HEK293 (cell line): ENCODE measurements at regions not wholly inside any gene's neighbourhood (a gene's known extent, or its start where the extent isn't known, plus 50 kb on each side); places are given as distances from the start of the nearest gene placed in this dataset.

Experiments used
- MYNN ChIP-seq: fragments of 450-650 bp; formaldehyde crosslinking; IDR thresholded peaks from 2 replicates; pipeline ENCODE4 v1.5.1; 2016; ENCODE audit warnings: missing biosample characterization, missing genetic modification characterization, borderline replicate concordance
- OSR2 ChIP-seq: fragments of 450-650 bp; formaldehyde crosslinking; IDR thresholded peaks from 2 replicates; pipeline ENCODE4 v1.5.1; 2016; ENCODE audit warnings: missing biosample characterization, missing genetic modification characterization
- WT1 ChIP-seq: fragments of 450-650 bp; formaldehyde crosslinking; IDR thresholded peaks from 2 replicates; pipeline ENCODE4 v1.5.1; 2016; ENCODE audit warnings: missing biosample characterization, missing genetic modification characterization
- ZNF121 ChIP-seq: fragments of 450-650 bp; formaldehyde crosslinking; IDR thresholded peaks from 2 replicates; pipeline ENCODE4 v1.5.1; 2016; ENCODE audit warnings: missing biosample characterization, missing genetic modification characterization
- ZNF24 ChIP-seq: fragments of 450-650 bp; formaldehyde crosslinking; IDR thresholded peaks from 2 replicates; pipeline ENCODE4 v1.5.1; 2016; ENCODE audit warnings: missing biosample characterization, missing genetic modification characterization
- ZNF473 ChIP-seq: fragments of 450-650 bp; formaldehyde crosslinking; IDR thresholded peaks from 2 replicates; pipeline ENCODE4 v1.5.1; 2017; ENCODE audit warnings: missing biosample characterization, missing genetic modification characterization
- TF ChIP-seq, protein P1 (sequence below): fragments of 450-650 bp; formaldehyde crosslinking; IDR thresholded peaks from 2 replicates; pipeline ENCODE4 v1.5.1; 2016; ENCODE audit warnings: missing biosample characterization, missing genetic modification characterization
- TF ChIP-seq, protein P2 (sequence below): sonication (generic); formaldehyde crosslinking; IDR thresholded peaks from 2 replicates; pipeline ENCODE4 v1.8.1; 2022; ENCODE audit warnings: mild to moderate bottlenecking, moderate library complexity, missing genetic modification reagents
- TF ChIP-seq, protein P3 (sequence below): fragments of 450-650 bp; formaldehyde crosslinking; IDR thresholded peaks from 2 replicates; pipeline ENCODE4 v1.5.1; 2016; ENCODE audit warnings: missing biosample characterization, missing genetic modification characterization
- TF ChIP-seq, protein P4 (sequence below): fragments of 450-650 bp; formaldehyde crosslinking; IDR thresholded peaks from 2 replicates; pipeline ENCODE4 v1.5.1; 2016; ENCODE audit warnings: missing biosample characterization, missing genetic modification characterization
- TF ChIP-seq, protein P5 (sequence below): fragments of 450-650 bp; formaldehyde crosslinking; IDR thresholded peaks from 2 replicates; pipeline ENCODE4 v1.5.1; 2016; ENCODE audit warnings: missing biosample characterization, missing genetic modification characterization
- TF ChIP-seq, protein P6 (sequence below): fragments of 450-650 bp; formaldehyde crosslinking; conservative IDR thresholded peaks from 2 replicates; pipeline ENCODE4 v1.5.1; 2016; ENCODE audit warnings: low read depth, missing biosample characterization, missing genetic modification characterization
- TF ChIP-seq, protein P7 (sequence below): fragments of 450-650 bp; formaldehyde crosslinking; IDR thresholded peaks from 2 replicates; pipeline ENCODE4 v1.5.1; 2016; ENCODE audit warnings: missing biosample characterization, missing genetic modification characterization

DNA sequence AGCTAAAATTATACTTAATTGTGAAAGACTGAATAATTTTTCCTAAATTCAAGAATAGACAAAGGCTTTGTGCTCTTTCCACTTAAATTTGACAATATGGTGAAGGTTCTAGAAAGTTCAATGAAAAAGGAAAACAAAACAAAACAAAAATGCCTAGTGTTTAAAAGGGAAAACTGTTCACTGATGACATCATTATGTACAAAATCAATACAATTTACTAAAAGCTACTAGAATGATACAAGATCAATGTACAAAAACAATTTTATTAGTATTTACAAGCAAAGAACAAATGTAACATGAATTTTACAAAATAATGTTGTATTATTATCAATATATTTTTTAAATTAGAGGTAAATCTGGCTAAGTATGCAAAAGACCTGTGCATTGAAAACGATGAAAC is 499.1 kb upstream of the FSIP2 start:
- TF ChIP-seq, protein P1, sequence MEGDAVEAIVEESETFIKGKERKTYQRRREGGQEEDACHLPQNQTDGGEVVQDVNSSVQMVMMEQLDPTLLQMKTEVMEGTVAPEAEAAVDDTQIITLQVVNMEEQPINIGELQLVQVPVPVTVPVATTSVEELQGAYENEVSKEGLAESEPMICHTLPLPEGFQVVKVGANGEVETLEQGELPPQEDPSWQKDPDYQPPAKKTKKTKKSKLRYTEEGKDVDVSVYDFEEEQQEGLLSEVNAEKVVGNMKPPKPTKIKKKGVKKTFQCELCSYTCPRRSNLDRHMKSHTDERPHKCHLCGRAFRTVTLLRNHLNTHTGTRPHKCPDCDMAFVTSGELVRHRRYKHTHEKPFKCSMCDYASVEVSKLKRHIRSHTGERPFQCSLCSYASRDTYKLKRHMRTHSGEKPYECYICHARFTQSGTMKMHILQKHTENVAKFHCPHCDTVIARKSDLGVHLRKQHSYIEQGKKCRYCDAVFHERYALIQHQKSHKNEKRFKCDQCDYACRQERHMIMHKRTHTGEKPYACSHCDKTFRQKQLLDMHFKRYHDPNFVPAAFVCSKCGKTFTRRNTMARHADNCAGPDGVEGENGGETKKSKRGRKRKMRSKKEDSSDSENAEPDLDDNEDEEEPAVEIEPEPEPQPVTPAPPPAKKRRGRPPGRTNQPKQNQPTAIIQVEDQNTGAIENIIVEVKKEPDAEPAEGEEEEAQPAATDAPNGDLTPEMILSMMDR: no peak
- TF ChIP-seq OSR2 (tag by site-specific recombination) (no peak), ZNF473 (tag by site-specific recombination) (no peak), ZNF121 (tag by site-specific recombination) (no peak), MYNN (tag by site-specific recombination) (no peak), WT1 (tag by site-specific recombination) (no peak), ZNF24 (tag by site-specific recombination) (no peak)
- TF ChIP-seq, protein P2, sequence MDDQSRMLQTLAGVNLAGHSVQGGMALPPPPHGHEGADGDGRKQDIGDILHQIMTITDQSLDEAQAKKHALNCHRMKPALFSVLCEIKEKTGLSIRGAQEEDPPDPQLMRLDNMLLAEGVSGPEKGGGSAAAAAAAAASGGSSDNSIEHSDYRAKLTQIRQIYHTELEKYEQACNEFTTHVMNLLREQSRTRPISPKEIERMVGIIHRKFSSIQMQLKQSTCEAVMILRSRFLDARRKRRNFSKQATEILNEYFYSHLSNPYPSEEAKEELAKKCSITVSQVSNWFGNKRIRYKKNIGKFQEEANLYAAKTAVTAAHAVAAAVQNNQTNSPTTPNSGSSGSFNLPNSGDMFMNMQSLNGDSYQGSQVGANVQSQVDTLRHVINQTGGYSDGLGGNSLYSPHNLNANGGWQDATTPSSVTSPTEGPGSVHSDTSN (CRISPR knock-in tag): no peak
- TF ChIP-seq, protein P3, sequence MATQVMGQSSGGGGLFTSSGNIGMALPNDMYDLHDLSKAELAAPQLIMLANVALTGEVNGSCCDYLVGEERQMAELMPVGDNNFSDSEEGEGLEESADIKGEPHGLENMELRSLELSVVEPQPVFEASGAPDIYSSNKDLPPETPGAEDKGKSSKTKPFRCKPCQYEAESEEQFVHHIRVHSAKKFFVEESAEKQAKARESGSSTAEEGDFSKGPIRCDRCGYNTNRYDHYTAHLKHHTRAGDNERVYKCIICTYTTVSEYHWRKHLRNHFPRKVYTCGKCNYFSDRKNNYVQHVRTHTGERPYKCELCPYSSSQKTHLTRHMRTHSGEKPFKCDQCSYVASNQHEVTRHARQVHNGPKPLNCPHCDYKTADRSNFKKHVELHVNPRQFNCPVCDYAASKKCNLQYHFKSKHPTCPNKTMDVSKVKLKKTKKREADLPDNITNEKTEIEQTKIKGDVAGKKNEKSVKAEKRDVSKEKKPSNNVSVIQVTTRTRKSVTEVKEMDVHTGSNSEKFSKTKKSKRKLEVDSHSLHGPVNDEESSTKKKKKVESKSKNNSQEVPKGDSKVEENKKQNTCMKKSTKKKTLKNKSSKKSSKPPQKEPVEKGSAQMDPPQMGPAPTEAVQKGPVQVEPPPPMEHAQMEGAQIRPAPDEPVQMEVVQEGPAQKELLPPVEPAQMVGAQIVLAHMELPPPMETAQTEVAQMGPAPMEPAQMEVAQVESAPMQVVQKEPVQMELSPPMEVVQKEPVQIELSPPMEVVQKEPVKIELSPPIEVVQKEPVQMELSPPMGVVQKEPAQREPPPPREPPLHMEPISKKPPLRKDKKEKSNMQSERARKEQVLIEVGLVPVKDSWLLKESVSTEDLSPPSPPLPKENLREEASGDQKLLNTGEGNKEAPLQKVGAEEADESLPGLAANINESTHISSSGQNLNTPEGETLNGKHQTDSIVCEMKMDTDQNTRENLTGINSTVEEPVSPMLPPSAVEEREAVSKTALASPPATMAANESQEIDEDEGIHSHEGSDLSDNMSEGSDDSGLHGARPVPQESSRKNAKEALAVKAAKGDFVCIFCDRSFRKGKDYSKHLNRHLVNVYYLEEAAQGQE (tag by site-specific recombination): no peak
- TF ChIP-seq, protein P4, sequence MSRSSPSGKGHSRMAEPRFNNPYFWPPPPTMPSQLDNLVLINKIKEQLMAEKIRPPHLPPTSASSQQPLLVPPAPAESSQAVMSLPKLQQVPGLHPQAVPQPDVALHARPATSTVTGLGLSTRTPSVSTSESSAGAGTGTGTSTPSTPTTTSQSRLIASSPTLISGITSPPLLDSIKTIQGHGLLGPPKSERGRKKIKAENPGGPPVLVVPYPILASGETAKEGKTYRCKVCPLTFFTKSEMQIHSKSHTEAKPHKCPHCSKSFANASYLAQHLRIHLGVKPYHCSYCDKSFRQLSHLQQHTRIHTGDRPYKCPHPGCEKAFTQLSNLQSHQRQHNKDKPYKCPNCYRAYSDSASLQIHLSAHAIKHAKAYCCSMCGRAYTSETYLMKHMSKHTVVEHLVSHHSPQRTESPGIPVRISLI (tag by site-specific recombination): no peak
- TF ChIP-seq, protein P5, sequence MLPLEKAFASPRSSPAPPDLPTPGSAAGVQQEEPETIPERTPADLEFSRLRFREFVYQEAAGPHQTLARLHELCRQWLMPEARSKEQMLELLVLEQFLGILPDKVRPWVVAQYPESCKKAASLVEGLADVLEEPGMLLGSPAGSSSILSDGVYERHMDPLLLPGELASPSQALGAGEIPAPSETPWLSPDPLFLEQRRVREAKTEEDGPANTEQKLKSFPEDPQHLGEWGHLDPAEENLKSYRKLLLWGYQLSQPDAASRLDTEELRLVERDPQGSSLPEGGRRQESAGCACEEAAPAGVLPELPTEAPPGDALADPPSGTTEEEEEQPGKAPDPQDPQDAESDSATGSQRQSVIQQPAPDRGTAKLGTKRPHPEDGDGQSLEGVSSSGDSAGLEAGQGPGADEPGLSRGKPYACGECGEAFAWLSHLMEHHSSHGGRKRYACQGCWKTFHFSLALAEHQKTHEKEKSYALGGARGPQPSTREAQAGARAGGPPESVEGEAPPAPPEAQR (tag by site-specific recombination): no peak
- TF ChIP-seq, protein P6, sequence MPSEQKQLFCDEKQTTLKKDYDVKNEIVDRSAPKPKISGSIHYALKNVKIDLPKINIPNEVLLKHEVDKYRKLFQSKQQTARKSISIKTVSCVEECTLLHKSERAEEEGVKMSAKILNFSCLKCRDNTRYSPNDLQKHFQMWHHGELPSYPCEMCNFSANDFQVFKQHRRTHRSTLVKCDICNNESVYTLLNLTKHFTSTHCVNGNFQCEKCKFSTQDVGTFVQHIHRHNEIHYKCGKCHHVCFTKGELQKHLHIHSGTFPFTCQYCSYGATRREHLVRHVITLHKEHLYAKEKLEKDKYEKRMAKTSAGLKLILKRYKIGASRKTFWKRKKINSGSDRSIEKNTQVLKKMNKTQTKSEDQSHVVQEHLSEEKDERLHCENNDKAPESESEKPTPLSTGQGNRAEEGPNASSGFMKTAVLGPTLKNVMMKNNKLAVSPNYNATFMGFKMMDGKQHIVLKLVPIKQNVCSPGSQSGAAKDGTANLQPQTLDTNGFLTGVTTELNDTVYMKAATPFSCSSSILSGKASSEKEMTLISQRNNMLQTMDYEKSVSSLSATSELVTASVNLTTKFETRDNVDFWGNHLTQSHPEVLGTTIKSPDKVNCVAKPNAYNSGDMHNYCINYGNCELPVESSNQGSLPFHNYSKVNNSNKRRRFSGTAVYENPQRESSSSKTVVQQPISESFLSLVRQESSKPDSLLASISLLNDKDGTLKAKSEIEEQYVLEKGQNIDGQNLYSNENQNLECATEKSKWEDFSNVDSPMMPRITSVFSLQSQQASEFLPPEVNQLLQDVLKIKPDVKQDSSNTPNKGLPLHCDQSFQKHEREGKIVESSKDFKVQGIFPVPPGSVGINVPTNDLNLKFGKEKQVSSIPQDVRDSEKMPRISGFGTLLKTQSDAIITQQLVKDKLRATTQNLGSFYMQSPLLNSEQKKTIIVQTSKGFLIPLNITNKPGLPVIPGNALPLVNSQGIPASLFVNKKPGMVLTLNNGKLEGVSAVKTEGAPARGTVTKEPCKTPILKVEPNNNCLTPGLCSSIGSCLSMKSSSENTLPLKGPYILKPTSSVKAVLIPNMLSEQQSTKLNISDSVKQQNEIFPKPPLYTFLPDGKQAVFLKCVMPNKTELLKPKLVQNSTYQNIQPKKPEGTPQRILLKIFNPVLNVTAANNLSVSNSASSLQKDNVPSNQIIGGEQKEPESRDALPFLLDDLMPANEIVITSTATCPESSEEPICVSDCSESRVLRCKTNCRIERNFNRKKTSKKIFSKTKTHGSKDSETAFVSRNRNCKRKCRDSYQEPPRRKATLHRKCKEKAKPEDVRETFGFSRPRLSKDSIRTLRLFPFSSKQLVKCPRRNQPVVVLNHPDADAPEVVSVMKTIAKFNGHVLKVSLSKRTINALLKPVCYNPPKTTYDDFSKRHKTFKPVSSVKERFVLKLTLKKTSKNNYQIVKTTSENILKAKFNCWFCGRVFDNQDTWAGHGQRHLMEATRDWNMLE (tag by site-specific recombination): no peak
- TF ChIP-seq, protein P7, sequence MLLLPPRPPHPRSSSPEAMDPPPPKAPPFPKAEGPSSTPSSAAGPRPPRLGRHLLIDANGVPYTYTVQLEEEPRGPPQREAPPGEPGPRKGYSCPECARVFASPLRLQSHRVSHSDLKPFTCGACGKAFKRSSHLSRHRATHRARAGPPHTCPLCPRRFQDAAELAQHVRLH (tag by site-specific recombination): no peak
